ENCODE measurements at regions not wholly inside any gene's neighbourhood (a gene's known extent, or its start where the extent isn't known, plus 50 kb on each side); places are given as distances from the start of the nearest gene placed in this dataset.
A peak's percentile ranks its signal among the peaks of the same experiment; 100 is the strongest.

DNA sequence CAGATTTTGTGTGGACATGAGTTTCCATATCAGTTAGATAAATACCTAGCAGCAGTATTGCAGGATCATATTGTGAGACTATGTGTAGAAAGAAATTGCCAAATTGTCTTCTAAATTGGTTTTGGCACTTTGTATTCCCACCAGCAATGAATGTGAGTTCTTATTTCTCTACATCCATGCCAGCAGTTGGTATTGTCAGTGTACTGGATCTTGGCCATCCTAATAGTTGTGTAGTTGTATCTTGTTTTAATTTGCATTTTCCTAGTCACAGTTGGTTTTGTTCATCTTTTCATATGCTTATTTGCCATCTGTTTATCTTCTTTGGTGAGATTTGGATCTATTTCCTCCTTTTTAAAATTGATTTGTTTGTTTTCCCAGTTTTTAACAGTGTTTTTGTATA is 154.7 kb upstream of the HCRTR2 start:
- Histone ChIP-seq H3F3A (ENCODE audit: low read depth) (no peaks in the 10 kb centered on the region), H2AFZ (ENCODE audit: low read length) (no peak overlapping the region), H4K20me1 (ENCODE audit: insufficient read depth, low read length, poor library complexity, severe bottlenecking) (no peaks in the 10 kb centered on the region), H3K27me3 (ENCODE audit: insufficient read depth, low read length, poor library complexity, severe bottlenecking) (no peaks in the 10 kb centered on the region), H3K79me2 (ENCODE audit: insufficient read depth, low read length) (no peaks in the 10 kb centered on the region), H3K9ac (ENCODE audit: low read depth, low read length, poor library complexity, severe bottlenecking) (no peak overlapping the region), H3K4me3 (ENCODE audit: low read length, poor library complexity, severe bottlenecking) (no peak overlapping the region), H3K9me3 (ENCODE audit: insufficient read depth, low read depth, low read length) (no peaks in the 10 kb centered on the region), H3K36me3 (ENCODE audit: insufficient read depth, low read length) (no peaks in the 10 kb centered on the region), H3K4me1 (ENCODE audit: insufficient read depth, low read length, poor library complexity, severe bottlenecking) (no peaks in the 10 kb centered on the region), H3K4me2 (ENCODE audit: low read depth, low read length, poor library complexity, severe bottlenecking) (no peak overlapping the region), H3K9me2 (replicated peaks; ENCODE audit: low read depth, low read length) (no peaks in the 10 kb centered on the region)
- TF ChIP-seq, protein P1, sequence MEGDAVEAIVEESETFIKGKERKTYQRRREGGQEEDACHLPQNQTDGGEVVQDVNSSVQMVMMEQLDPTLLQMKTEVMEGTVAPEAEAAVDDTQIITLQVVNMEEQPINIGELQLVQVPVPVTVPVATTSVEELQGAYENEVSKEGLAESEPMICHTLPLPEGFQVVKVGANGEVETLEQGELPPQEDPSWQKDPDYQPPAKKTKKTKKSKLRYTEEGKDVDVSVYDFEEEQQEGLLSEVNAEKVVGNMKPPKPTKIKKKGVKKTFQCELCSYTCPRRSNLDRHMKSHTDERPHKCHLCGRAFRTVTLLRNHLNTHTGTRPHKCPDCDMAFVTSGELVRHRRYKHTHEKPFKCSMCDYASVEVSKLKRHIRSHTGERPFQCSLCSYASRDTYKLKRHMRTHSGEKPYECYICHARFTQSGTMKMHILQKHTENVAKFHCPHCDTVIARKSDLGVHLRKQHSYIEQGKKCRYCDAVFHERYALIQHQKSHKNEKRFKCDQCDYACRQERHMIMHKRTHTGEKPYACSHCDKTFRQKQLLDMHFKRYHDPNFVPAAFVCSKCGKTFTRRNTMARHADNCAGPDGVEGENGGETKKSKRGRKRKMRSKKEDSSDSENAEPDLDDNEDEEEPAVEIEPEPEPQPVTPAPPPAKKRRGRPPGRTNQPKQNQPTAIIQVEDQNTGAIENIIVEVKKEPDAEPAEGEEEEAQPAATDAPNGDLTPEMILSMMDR (conservative IDR thresholded peaks at IDR 0.05; ENCODE audit: low read length) = no peak
- TF ChIP-seq EZH2phosphoT487 (IDR thresholded peaks at IDR 0.05; ENCODE audit: borderline replicate concordance) = no peak

DNA sequence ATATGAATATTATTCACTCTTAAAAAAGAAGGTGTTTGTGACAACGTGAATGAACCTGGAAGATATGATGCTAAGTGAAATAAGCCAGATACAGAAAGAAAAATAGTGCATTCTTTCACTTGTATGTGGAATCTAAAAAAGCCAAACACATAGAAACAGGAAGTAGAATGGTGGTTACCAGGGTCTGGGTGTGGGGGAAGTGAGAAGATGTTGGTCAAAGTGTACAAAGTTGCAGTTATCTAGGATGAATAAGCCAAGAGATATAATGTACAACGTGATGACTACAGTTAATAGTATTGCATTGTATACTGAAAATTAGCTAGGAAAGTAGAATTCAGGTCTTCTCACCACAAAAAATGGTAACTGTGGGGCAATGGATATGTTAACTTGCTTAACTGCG is 151.1 kb upstream of the HCRTR2 start:
- H2AFZ ChIP-seq (ENCODE audit: low read length) = no peak overlapping the region
- H3K4me2 ChIP-seq (ENCODE audit: low read depth, low read length, poor library complexity, severe bottlenecking) = no peak overlapping the region

GRCh38 chr6:55033016-55033546 is 141.2 kb upstream of the HCRTR2 start:
- H3K4me1 ChIP-seq (ENCODE audit: insufficient read depth, low read length, poor library complexity, severe bottlenecking) = no peaks in the 10 kb centered on the region
- no peak overlapping the region for H3K9ac ChIP-seq (ENCODE audit: low read depth, low read length, poor library complexity, severe bottlenecking)
- peak overlapping the region; percentile 23; the same call in 1 of the 2 replicates for H2AFZ ChIP-seq (ENCODE audit: low read length)
- no peaks in the 10 kb centered on the region for H3K9me3 ChIP-seq (ENCODE audit: insufficient read depth, low read depth, low read length)
- H3K79me2 ChIP-seq (ENCODE audit: insufficient read depth, low read length) = no peaks in the 10 kb centered on the region
- no peaks in the 10 kb centered on the region for H3K36me3 ChIP-seq (ENCODE audit: insufficient read depth, low read length)
- no peak for TF ChIP-seq EZH2phosphoT487 (IDR thresholded peaks at IDR 0.05; ENCODE audit: borderline replicate concordance)
- TF ChIP-seq, protein P1 (conservative IDR thresholded peaks at IDR 0.05; ENCODE audit: low read length) = no peak
- H3F3A ChIP-seq (ENCODE audit: low read depth) = no peaks in the 10 kb centered on the region
- H4K20me1 ChIP-seq (ENCODE audit: insufficient read depth, low read length, poor library complexity, severe bottlenecking) = no peaks in the 10 kb centered on the region
- peak overlapping the region; percentile 13 for H3K4me2 ChIP-seq (ENCODE audit: low read depth, low read length, poor library complexity, severe bottlenecking)
- no peaks in the 10 kb centered on the region for H3K9me2 ChIP-seq (replicated peaks; ENCODE audit: low read depth, low read length)
- no peaks in the 10 kb centered on the region for H3K27me3 ChIP-seq (ENCODE audit: insufficient read depth, low read length, poor library complexity, severe bottlenecking)
- H3K4me3 ChIP-seq (ENCODE audit: low read length, poor library complexity, severe bottlenecking) = no peak overlapping the region

More for the DNA sequence above, 151.1 kb upstream of the HCRTR2 start:
- Histone ChIP-seq H3K27me3 (ENCODE audit: insufficient read depth, low read length, poor library complexity, severe bottlenecking) (no peaks in the 10 kb centered on the region), H3K4me1 (ENCODE audit: insufficient read depth, low read length, poor library complexity, severe bottlenecking) (no peaks in the 10 kb centered on the region), H3K79me2 (ENCODE audit: insufficient read depth, low read length) (no peaks in the 10 kb centered on the region), H4K20me1 (ENCODE audit: insufficient read depth, low read length, poor library complexity, severe bottlenecking) (no peaks in the 10 kb centered on the region), H3F3A (ENCODE audit: low read depth) (no peaks in the 10 kb centered on the region), H3K9ac (ENCODE audit: low read depth, low read length, poor library complexity, severe bottlenecking) (no peak overlapping the region), H3K36me3 (ENCODE audit: insufficient read depth, low read length) (no peaks in the 10 kb centered on the region), H3K4me3 (ENCODE audit: low read length, poor library complexity, severe bottlenecking) (no peak overlapping the region), H3K9me2 (replicated peaks; ENCODE audit: low read depth, low read length) (no peaks in the 10 kb centered on the region), H3K9me3 (ENCODE audit: insufficient read depth, low read depth, low read length) (no peaks in the 10 kb centered on the region)
- TF ChIP-seq EZH2phosphoT487 (IDR thresholded peaks at IDR 0.05; ENCODE audit: borderline replicate concordance) = no peak
- TF ChIP-seq, protein P1 (conservative IDR thresholded peaks at IDR 0.05; ENCODE audit: low read length) = no peak

Data from Loucy (cell line).